HG02885 (cell line): ENCODE measurements at regions not wholly inside any gene's neighbourhood (a gene's known extent, or its start where the extent isn't known, plus 50 kb on each side); places are given as distances from the start of the nearest gene placed in this dataset.
"Not testable (repeated sequence)": the region's sequence is repeated elsewhere in the genome, so short reads cannot be mapped to it uniquely, and the experiment has no call there.

Experiments
- ATAC-seq: cut with Tn5 transposase; IDR thresholded peaks from one replicate; pipeline ENCODE4 v1.9.1; 2021; ENCODE audit warnings: mild to moderate bottlenecking; ENCODE audit not compliant: unreplicated experiment, poor library complexity

DNA sequence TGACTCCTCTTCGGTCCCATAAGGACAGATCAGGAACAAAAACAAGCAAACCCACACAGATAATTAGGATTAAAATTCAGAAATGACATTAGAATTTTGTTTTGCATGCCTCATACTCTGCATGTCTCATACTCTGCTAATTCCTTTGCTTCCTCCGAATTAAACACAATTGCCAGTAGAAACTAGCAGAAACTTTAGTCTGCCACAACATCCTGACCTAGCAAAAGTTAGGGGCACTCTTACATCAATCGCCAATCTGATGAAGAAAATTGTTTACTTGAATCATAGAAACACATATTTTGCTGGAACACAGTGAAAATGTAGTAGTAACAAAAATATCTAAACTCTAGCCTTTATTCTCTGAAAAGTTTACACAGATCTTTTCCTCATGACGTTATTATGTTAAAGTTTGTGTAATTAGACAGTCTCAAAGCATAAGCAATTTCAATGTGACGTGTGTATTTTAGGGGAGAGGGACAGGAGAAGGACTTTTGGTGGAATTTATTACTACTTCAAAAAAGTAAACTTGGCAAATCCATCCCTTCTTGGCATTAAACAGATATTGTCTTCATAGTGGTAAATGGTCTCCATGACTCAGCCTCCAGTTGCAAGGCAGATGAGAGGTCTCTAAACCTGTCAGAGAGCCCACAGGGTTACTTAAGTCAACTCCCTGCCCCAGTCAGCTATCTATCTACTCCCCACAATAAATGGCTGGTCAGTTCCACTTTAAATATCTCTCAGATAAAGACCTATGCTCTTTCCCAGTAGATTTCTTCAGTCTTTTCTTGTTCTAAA lies 249.8 kb upstream of the UBASH3B start:
- no peak for ATAC-seq

DNA sequence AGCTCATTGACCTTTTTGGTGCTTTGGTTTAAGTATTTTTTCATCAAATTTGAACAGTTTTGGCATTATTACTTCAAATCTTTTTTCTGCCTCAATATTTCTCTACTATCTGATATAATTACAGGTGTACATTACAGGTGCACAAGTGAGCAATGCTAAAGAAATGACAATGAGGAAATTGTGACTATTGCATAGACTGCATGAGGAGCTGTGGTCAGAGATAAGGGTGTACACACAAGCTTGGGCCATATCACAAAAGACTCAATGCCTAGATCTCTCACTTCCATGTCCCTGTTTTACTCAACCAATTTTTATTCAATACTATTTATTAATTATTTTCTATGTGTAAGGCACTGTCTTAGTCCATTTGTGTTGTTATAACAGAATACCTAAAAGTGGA lies 251.0 kb upstream of the UBASH3B start:
- no peak for ATAC-seq

DNA sequence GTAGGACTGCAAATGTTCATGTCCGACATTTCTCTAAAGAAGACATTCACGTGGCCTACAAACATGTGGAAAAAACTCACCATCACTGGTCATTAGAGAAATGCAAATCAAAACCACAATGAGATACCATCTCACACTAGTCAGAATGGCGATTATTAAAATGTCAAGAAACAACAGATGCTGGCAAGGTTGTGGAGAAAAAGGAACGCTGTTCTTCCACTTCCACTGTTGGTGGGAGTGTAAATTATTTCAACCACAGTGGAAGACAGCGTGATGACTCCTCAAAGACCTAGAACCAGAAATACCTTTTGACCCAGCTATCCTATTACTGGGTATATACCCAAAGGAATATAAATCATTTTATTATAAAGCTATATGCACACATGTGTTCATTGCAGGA lies 253.9 kb upstream of the UBASH3B start:
- not testable (repeated sequence) for ATAC-seq

DNA sequence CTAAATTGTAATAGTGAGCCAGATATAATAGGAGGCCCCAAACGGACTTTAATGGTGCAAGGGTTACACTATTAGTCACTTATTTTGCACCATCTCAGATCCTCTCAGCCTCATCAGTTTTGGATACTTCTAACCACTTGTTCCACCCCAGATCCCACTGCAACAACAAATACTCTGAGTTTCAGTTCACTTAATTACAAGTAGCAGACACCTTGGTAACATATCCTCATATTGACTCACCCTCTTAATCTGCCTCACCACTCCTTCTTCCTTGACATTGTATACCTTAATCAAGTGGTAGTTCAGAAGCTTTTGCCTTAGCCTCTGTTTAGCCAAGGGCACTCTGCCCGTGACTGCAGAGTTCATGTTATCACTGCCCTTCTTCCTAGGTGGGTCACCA lies 256.1 kb upstream of the UBASH3B start:
- no peak for ATAC-seq

DNA sequence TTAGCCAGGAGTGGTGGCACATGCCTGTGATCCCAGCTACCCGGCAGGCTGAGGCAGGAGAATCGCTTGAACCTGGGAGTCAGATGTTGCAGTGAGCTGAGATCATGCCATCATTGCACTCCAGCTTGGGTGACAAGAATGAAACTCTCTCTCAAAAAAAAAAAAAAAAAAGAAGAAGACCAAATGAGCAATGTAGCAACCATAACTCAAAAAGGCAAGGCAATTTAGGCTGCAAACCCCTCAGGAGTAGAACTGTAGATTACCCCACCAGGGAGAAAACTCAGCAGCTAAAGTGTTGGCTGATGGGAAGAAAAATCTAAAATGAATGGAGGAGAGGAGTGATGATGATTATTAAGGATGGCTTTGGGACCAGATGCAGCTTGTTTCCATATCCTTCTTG lies 256.7 kb upstream of the UBASH3B start:
- no peak for ATAC-seq

DNA sequence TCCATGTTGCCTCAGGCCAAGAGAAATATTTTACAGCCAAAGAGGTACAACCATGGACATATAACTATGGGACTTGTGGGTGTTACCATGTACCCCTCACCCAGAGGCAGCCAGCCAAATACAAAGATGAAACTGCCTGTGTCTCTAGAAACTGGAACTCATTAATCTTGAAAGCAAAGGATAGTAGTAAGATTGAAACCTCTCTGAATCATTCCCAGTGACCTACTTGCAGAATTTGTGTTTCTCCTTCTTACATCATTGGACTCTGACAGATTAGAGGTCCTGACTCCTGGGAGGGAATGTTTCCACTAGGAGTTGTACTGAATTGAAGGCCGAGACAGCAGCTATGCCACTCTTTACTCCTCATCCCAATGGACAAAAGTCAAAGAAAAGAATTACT lies 257.4 kb upstream of the UBASH3B start:
- no peak for ATAC-seq

DNA sequence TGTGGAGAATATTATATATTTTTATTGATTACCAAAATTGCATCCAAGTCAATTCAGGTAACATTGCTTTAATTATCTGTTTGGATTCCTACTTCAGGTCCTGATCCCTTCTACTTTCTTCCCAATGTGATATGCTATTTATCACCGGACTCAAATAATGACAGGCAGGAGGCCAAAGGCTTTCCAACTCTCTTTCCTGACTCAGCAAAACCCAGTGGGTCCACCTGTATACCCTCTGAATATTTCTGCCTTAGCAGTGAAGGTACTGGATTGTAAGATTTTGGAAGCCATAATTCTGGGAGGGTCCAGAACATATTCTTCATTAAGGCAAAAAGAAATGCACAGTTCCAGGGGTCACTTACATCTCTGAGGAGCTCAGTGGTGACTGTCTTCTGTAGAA lies 260.2 kb upstream of the UBASH3B start:
- ATAC-seq, result no peak

DNA sequence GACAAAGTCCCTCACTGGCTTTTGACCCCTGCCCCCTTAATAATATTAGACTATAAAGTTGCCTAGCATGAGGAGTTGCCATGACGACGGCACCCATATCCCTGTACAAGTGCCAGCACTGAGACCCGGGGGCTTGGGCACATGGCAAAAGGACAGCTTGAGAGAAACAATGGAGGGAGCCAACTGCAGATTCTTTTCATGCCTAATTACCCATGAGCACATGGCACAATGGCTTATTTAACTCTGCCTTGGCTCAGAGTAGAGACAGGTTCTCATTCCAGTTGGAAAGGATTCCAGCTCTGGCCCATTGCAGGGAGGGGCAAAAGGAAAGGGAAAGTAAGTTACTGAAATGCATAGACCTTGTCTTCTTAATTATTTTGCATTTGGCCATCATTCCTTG lies 261.2 kb upstream of the UBASH3B start:
- no peak for ATAC-seq

DNA sequence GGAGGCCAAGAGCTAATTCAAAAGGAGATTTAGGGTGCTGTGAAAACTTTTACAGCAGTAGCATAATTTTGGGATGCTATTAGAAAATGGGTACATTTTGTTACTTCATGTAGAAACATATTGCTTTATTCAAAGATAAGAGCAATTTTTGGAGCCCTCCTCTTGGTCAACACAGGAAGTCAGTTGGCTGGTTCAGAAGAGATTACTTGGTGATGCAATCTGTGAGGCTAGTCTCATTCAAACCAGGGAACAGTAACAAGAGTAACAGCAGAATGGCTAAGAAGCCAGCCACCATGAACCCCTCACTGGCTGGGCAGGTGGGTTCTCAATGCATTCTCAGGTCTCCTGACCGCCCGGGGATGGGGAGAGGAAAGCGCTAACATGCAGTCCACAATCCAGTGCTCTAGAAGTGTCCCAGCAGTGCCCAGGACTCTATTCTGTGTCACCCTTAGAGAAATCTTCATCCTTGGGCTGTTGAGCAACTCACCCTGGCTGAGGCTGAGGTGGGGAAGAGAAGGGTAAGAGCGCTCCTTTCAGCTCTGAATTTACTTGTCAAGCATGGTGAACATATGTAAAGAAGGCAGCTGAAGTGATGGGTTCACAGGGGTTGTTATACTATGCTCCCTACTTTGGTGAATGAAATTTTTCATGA lies 262.2 kb upstream of the UBASH3B start:
- ATAC-seq, result no peak

DNA sequence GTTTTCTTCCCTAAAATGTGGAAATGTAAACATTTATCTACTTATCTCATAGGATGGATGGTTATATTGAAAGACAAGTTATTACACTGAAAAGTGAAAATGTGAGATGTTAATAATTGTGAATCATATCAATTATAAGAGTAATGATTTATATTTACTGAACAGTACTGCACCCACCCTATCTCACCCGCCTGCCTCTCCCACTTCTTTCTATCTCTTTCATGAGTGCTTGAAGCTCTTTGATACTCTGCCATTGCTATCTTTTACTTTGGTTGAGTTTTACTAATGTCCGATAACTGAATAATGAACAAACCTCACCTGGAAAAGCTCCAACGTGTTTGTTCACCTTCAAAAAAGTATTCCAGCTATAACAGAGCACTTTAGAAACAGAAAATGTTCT lies 263.0 kb upstream of the UBASH3B start:
- ATAC-seq, result no peak

DNA sequence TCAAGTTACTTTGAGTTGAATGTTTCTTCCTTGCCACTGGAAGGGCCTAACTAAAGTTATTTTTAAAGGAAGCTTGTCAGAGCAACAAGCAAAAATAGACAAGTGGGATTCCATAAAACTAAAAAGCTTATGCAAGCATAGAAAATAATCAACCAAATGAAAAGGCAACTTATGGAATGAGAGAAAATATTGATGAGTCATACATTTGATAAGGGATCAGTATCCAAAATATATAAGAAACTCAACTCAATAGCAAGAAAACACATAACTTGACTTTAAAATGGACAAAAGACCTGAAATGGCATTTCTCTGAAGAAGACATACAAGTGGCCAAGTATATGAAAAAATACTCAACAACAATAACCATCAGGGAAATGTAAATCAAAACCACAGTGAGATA lies 264.5 kb upstream of the UBASH3B start:
- ATAC-seq, result no peak

DNA sequence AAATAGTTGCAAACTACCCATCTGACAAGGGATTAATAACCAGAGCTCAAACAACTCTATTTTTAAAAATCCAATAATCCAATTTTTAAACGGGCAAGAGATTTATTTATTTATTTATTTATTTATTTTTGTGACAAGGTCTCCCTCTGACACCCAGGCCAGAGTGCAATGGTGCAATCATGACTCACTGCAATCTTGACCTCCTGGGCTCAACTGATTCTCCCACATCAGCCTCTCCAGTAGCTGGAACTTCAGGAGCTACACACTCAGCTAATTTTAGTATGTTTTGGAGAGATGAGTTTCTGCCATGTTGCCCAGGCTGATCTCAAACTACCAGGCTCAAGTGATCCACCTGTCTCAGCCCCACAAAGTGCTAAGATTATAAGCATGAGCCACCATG lies 267.2 kb upstream of the BLID start:
- no peak for ATAC-seq

DNA sequence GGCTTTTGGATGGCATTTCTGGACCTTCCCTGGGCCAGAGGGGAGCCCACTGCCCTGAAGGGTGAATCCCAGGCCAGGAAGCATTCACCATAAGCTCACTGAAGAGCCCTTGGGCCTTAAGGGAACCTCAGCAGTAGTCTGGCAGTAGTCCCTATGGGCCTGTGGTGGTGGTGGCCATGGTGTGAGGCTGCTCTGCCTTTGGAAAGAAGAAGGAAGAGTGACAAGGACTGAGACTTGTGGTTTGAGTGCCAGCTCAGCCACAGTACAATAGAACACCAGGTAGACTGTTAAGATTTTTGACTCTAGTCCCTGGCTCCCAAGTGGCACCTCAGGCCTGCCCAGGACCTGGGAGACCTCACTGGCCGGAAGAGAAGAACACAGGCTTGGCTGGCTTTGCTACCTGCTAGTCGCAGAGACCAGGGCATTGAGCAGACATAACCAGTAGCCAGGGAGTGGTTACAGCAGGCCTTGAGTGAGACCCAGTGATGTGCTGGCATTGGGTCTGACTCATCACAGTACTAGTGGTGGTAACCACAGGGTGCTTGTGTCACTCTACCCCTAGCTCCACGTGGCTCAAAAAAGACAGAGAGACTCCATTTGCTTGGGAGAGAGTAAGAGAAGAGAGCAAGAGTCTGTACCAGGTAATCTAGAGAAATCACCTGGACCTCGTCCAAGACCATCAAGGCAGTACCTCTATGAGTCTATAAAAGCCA lies 259.8 kb upstream of the BLID start:
- no peak for ATAC-seq

DNA sequence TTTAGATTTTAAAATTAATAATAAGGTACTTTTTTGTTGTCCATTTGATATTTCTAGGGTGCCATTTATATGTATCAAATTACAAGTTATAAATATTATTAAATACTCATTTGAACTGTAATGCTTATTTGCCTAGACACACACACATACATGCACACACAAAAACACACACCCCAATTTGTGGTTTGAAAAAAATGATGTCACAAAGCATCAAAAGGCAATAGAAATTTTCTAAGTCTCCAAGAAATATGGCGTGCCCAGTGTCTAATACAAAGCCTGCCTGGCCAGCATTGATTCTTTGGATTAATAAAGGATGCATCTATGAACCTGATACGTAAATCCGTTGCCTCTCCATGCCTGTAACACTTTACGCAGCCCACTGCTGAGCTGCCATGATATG lies 252.8 kb upstream of the BLID start:
- ATAC-seq, result no peak

DNA sequence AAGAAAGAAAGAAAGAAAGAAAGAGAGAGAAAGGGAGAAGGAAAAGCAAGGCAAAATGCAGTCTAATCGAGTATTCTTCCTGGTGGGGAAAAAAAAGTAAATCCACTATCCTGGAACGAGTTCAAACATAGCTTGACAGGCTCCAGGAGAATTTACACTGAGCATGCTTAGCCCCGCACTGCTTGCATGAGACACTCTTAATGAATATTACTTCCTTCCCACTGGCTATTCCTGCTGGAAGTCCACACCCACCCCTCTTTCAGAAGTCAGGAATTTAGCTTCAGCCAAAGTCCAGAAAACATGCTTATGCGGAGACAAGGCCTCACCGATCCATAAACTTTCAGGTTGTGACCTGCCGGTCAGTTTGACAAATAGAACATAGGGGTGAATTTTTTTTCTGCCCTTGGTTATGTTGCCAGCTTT lies 251.8 kb upstream of the BLID start:
- ATAC-seq, result no peak

DNA sequence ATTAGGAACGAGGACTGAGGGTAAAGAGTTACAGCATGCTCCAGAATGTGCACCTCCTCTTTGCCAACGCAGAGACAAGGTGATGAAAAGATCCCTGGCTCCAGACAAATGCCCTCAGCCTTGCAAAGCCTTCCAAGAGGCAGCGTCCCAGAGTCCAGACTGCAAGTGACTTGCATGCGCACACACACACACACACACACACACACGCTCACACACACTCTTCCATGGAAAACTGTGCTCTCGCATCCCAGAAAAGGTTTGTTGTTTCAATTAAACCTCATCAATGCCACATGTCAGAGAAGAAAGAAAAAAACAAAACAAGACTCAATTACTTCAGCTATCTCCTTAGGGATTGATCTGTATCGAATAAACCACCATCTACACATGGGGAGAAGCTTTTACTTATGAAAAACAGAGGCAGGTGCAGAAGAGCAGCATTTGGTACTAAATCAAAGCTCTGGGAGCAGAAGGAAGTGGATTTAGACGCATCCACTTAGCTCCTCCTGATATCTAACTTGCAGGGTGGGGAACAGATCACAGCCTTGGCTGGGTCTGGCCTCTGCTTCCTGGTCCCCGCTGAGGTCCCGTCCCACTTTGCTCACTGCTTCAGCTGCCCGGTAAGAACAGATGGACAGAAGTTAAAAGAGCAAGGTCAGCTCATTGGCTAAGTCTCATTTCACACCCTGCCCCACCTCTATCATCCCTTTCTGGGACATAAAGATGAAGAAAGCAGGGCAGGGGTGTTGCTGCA lies 249.8 kb upstream of the BLID start:
- no peak for ATAC-seq

DNA sequence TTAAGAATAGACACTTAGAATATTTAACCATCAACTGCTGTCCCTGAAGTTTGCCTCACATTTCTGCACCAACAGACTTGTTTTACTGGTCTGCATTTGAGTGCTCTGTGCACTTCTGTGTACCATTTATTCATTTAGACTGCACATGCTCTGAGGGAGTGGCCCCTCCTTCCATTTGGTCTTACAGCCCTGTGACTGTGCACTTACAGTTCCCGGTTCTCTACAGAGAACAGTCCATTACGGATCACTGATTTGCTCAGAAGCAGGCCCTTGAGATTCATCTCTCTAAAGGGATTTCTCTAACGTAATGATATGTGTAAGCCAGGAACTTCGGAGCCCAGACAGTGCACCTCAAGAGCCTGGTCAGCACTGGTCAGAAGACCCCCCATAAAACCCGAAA lies 247.3 kb upstream of the BLID start:
- ATAC-seq, result no peak

DNA sequence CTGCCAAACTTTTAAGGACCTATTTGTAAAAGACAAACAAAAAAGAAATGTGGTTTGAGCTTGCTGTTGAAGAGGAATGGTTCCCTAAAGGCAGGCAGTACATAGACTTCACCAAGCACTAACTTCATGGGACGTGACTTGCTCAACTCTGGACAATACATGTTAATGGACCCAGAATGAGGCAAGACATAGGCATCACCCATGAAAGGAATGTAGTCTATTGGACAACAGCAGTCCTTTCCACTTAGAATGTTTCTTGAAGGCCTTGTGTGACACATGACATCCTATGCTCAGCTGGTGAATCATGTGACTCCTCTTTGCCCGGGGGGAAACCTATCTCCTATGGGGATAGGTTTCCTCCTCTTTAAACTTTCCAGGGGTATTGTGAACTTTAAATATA lies 246.4 kb upstream of the BLID start:
- ATAC-seq, result no peak

DNA sequence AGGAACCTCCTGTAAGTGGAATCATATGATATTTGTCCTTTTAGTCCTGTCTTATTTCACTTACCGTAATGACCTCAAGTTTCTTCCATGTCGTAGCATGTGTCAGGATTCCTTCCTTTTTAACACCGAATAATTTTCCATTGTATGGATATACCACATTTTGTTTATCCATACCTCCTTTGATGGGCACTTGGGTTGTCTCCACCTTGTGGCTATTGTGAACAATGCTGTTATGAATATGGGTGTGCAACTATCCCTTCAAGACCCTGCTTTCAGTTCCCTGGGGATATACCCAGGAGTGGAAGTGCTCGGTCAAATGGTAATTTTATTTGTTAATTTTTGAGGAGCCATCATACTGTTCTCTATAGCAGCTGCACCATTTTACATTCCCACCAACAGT lies 244.9 kb upstream of the BLID start:
- no peak for ATAC-seq

DNA sequence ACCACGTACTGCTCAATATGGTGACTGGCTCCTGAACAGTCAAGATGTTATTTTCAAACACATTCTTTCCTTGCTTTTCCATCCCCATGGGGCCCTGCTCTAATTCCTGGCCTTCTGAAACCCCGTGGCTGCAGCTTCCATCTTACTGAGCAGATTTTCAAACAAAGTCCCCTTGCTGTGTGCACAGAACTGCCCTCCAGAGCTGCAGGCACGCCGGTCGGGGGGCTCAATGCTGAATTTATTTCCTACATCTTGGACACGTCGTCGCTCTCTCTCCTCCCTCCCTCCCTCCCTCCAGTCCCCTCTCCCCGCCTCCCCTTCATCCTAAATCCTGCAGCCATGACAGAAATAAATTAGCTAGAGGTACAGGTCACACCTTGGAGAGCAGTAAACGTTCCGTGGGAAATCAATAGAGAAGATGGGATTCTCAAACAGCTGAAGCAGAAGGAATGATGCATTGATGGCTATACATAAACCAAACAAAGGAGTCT lies 243.1 kb upstream of the BLID start:
- no peak for ATAC-seq

DNA sequence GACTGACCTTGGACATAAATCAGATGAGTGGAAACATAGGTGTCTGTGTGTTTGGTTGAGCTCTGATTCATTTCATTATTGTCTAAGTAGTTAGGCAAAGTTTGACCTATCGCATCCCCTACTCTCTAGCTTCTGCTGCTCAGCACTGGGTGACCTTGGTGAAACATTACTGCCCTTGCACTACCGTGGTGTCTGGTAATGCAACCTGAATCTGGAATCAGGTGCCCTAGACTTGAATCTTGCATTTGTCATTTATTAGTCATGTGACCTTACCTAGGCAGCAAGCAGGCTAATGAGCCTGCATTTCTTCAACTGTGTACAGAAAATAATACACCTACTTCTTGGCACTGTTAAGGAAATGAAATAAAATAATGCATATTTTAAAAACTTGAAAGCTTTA lies 242.3 kb upstream of the BLID start:
- ATAC-seq, result no peak
